HG03108 (cell line): ENCODE measurements at regions not wholly inside any gene's neighbourhood (a gene's known extent, or its start where the extent isn't known, plus 50 kb on each side); places are given as distances from the start of the nearest gene placed in this dataset.
"Not testable (repeated sequence)": the region's sequence is repeated elsewhere in the genome, so short reads cannot be mapped to it uniquely, and the experiment has no call there.

Source experiments
- ATAC-seq: cut with Tn5 transposase; IDR thresholded peaks from one replicate; pipeline ENCODE4 v1.9.1; 2021; ENCODE audit warnings: moderate library complexity; ENCODE audit not compliant: unreplicated experiment

- ATAC-seq = no peak
These were observed 402.2 kb upstream of the RUNX1 start for GRCh38 chr21:35451276-35451675.

GRCh38 chr21:35450830-35451229 lies 401.7 kb upstream of the RUNX1 start:
- ATAC-seq = no peak

- ATAC-seq = no peak
These were observed 400.7 kb upstream of the RUNX1 start for GRCh38 chr21:35449846-35450245.

GRCh38 chr21:35448876-35449599 lies 399.9 kb upstream of the RUNX1 start:
- ATAC-seq = no peak

GRCh38 chr21:35444391-35444790 lies 395.3 kb upstream of the RUNX1 start:
- ATAC-seq = no peak

- no peak for ATAC-seq
These were observed 392.9 kb upstream of the RUNX1 start for GRCh38 chr21:35441868-35442582.

- no peak for ATAC-seq
These were observed 389.7 kb upstream of the RUNX1 start for GRCh38 chr21:35438643-35439404.

- ATAC-seq = no peak
These were observed 388.8 kb upstream of the RUNX1 start for GRCh38 chr21:35437941-35438340.

- no peak for ATAC-seq
These were observed 387.8 kb upstream of the RUNX1 start for GRCh38 chr21:35436899-35437298.

- ATAC-seq = not testable (repeated sequence)
These were observed 383.5 kb upstream of the RUNX1 start for GRCh38 chr21:35432601-35433000.

- no peak for ATAC-seq
These were observed 381.2 kb upstream of the RUNX1 start for GRCh38 chr21:35430260-35430659.

GRCh38 chr21:35428937-35429336 lies 379.8 kb upstream of the RUNX1 start:
- ATAC-seq = no peak

GRCh38 chr21:35428489-35428888 lies 379.4 kb upstream of the RUNX1 start:
- no peak for ATAC-seq

GRCh38 chr21:35428001-35428320 lies 378.9 kb upstream of the RUNX1 start:
- ATAC-seq = no peak

- ATAC-seq = no peak
These were observed 378.4 kb upstream of the RUNX1 start for GRCh38 chr21:35427320-35428000.

- no peak for ATAC-seq
These were observed 377.8 kb upstream of the RUNX1 start for GRCh38 chr21:35426897-35427296.

GRCh38 chr21:35426469-35426868 lies 377.4 kb upstream of the RUNX1 start:
- ATAC-seq = no peak

GRCh38 chr21:35424122-35424521 lies 375.0 kb upstream of the RUNX1 start:
- no peak for ATAC-seq

- no peak for ATAC-seq
These were observed 374.6 kb upstream of the RUNX1 start for GRCh38 chr21:35423709-35424108.

- no peak for ATAC-seq
These were observed 372.9 kb upstream of the RUNX1 start for GRCh38 chr21:35422011-35422410.

GRCh38 chr21:35421221-35421620 lies 372.1 kb upstream of the RUNX1 start:
- no peak for ATAC-seq
